ENCODE measurements at regions not wholly inside any gene's neighbourhood (a gene's known extent, or its start where the extent isn't known, plus 50 kb on each side); places are given as distances from the start of the nearest gene placed in this dataset.

DNA sequence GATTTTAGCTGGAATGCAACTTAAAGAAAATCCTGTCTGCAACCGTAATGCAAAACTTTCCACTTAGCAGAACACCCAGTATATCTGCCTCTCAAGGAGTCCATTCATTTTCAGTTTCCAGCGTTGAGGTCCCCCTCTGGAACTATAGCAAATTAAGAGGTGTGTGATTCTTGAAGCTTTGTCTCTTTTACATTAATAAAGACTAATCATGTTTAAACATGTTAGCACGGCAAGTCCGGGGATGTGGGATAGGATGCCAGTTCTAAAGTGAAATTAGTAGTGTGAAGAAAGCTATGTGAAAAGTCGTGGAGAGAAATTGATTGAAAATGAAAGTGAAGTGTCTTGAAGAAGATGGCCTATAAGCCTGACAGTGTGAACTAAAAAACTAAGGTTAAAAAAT, 429.1 kb downstream of the NR2F1-AS1 start:
- ChIA-PET POLR2A (no interaction called here), CTCF (no interaction called here)
- no peaks in the 10 kb centered on the region for H3K9me3 Mint-ChIP-seq
- no peaks in the 10 kb centered on the region for H3K36me3 Mint-ChIP-seq (ENCODE audit: low read depth)
- H3K27ac Mint-ChIP-seq: no peak overlapping the region
- DNase-seq: no peak
- H3K4me1 Mint-ChIP-seq: no peaks in the 10 kb centered on the region
- no peaks in the 10 kb centered on the region for H3K27me3 Mint-ChIP-seq
- H3K4me3 Mint-ChIP-seq: no peak overlapping the region

DNA sequence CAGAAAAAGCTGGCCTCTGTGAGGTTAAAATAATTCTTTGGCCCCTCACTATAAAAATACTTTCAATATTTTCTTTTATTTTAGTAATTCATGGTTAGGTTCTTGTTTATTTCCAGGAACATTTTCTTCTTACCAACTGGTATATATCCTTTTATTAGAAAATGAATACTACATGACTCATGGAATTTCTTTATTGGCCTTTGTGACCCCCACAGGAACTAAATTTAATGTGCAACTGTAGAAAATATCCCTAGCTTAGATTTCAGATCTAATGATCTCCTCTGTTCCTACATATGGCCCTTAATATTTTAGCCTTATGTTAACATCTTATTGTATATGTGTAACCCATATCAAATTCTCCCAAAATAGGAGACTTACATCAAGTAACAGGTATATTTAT, 429.9 kb downstream of the NR2F1-AS1 start:
- Mint-ChIP-seq H3K4me3 (no peak overlapping the region), H3K36me3 (ENCODE audit: low read depth) (no peaks in the 10 kb centered on the region), H3K27ac (no peak overlapping the region), H3K9me3 (no peaks in the 10 kb centered on the region), H3K4me1 (no peaks in the 10 kb centered on the region), H3K27me3 (no peaks in the 10 kb centered on the region)
- DNase-seq: no peak
- ChIA-PET CTCF (no interaction called here), POLR2A (no interaction called here)

DNA sequence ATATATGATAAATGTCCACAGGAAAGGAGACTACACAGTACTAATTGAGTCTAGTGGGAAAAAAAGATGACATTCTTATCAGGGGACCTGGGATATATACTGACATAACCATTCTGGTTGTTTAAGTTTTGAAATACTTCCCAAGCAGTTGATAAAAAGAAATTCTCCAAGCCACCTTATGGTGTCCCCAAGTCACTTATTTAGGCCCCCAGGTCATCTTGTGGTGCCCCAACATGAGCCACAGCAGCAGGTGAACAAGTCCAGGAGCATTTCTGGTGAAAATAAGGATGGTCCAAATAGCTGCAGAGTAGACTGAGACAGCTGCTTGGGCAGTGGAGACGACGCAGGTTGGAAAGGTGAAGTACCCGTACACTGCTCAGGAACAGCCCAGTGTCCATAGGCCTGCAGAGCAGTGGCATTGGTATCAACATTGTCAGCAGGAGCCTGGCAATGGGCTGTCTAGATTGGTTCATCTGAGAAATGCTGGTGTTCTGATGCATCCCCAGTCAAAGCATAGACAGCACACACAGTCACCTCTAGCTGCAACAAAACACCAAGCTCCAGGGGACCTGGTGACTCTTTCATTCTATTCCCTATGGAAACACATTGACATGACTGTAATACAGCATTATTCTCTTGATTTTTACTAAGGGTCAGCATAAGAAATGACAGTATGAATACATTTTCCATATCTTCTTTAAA, 430.6 kb downstream of the NR2F1-AS1 start:
- no peak for DNase-seq
- H3K36me3 Mint-ChIP-seq (ENCODE audit: low read depth): no peaks in the 10 kb centered on the region
- H3K9me3 Mint-ChIP-seq: no peaks in the 10 kb centered on the region
- no peaks in the 10 kb centered on the region for H3K4me1 Mint-ChIP-seq
- H3K4me3 Mint-ChIP-seq: no peak overlapping the region
- no peak overlapping the region for H3K27ac Mint-ChIP-seq
- POLR2A ChIA-PET: no interaction called here
- CTCF ChIA-PET: no interaction called here
- H3K27me3 Mint-ChIP-seq: no peaks in the 10 kb centered on the region

DNA sequence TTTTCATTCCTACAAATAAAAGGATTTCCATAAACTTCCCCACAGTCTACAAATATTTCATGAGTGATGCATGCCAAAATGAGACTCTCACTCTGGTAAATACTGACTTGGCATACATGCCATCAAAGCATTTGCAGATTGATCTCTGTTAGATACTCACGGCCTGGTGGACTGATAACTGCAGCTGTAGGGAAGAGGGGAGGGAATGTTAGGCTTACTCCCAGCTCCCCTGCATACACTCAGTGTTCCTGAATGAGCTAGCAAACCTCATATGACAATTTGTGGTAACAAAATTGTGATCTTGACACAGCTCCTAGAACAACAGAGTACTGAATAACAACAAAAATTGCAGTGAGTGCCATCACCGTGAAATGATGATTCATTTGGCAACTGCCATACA, 435.3 kb downstream of the NR2F1-AS1 start:
- DNase-seq: no peak
- no peaks in the 10 kb centered on the region for H3K36me3 Mint-ChIP-seq (ENCODE audit: low read depth)
- H3K4me1 Mint-ChIP-seq: no peaks in the 10 kb centered on the region
- no peaks in the 10 kb centered on the region for H3K9me3 Mint-ChIP-seq
- no peak overlapping the region for H3K27ac Mint-ChIP-seq
- no peak overlapping the region for H3K4me3 Mint-ChIP-seq
- ChIA-PET CTCF (no interaction called here), POLR2A (no interaction called here)
- no peaks in the 10 kb centered on the region for H3K27me3 Mint-ChIP-seq

DNA sequence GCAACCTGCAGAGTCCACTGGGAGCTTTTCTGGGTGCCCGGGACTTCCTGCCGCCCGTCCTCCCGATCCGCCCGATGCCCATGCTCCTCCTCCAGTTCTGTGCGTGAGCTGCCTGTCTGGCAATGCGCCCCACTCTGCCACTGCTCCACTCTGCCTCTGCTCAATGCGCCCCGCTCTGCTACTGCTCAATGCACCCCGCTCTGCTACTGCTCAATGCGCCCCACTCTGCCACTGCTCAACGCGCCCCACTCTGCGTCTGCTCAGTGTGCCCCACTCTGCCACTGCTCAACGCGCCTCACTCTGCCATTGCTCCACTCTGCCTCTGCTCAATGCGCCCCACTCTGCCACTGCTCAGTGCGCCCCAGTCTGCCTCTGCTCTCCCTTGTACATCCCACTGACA, 436.0 kb downstream of the NR2F1-AS1 start:
- no peak overlapping the region for H3K4me3 Mint-ChIP-seq
- no peaks in the 10 kb centered on the region for H3K4me1 Mint-ChIP-seq
- no peaks in the 10 kb centered on the region for H3K27me3 Mint-ChIP-seq
- ChIA-PET POLR2A (no interaction called here), CTCF (no interaction called here)
- DNase-seq: no peak
- H3K9me3 Mint-ChIP-seq: no peaks in the 10 kb centered on the region
- H3K27ac Mint-ChIP-seq: no peak overlapping the region
- H3K36me3 Mint-ChIP-seq (ENCODE audit: low read depth): no peaks in the 10 kb centered on the region

DNA sequence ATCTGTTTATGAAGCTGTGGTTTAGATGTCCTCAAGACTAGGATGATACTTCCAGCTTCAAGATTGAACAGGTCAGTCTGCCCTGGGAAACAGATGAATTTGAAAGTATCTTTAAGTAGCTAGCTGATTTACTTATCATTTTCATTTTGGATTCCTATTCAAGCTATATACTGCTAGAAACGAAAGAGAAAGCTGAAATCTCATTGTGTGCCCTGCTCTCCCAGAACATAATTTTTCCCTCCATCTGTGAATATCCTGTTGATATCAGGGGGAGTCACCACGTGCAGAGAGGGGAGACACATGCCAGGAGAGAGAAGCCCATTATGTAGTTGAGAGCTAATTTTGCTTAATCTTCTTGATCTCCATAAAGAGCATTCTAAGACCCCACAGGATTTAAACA, 439.1 kb downstream of the NR2F1-AS1 start:
- Mint-ChIP-seq H3K27ac (no peak overlapping the region), H3K4me1 (no peaks in the 10 kb centered on the region), H3K9me3 (no peaks in the 10 kb centered on the region), H3K36me3 (ENCODE audit: low read depth) (no peaks in the 10 kb centered on the region), H3K27me3 (no peaks in the 10 kb centered on the region), H3K4me3 (no peak overlapping the region)
- no peak for DNase-seq
- POLR2A ChIA-PET: no interaction called here
- CTCF ChIA-PET: no interaction called here

DNA sequence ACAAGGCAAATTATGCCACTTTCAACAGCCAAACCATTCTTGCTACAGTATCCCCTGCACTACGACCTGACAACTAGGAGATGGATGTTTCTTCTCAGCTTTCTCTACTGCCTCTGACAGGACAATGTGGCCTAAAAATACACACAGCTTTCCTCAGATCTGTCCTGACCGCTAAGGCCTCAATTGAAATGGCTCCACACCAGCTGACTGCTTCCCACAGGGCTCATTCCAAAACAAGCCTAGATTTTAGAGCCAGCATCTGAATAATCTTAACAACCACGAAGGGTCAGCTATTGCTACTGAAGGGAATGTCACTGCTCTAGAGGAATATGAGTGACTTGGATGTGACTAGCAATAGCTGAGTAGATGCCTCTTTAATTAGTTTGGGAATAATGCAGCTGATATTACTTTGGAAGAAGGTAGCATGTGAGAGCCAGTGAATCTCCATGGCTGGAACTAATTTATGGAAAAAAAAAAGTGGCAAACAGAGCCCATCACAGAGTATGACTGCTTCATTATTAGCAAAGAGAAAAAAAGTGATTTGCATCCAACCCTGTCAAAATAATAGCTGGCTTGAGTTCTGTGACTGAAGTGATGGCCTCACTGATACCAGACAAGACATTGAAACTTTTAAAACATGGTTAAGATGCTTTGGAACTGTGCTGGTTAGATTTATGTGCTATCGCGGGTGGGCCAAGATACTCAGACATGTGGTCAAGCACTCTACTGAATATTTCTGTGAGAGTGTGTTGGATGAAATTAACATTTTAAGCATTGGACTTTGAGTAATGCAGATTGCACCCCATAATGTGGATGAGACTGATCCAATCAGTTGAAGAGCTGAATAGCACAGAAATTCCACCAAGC, 450.2 kb downstream of the NR2F1-AS1 start:
- CTCF ChIA-PET: no interaction called here
- H3K27me3 Mint-ChIP-seq: no peaks in the 10 kb centered on the region
- no peaks in the 10 kb centered on the region for H3K9me3 Mint-ChIP-seq
- H3K4me3 Mint-ChIP-seq: no peak overlapping the region
- H3K36me3 Mint-ChIP-seq (ENCODE audit: low read depth): no peaks in the 10 kb centered on the region
- DNase-seq: no peak
- no peak overlapping the region for H3K27ac Mint-ChIP-seq
- POLR2A ChIA-PET: no interaction called here
- H3K4me1 Mint-ChIP-seq: no peaks in the 10 kb centered on the region

DNA sequence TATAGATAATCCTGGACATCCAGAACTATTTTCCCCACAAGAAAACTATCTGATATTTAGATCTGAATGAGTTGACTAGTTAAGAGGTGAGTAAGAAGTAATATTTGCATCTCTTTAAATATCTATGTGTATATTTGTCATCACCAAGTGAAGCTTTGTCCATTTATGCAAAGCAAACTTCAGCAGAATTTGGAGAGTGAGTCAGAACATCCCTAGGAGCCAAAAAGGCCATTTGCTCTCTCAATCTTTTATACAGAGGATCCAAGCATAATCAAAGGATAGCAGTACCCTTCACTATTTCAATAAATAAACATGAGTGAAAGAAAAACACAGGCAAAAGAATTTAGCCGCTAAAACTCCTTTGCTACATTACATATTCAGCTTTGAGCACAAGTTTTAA, 454.4 kb downstream of the NR2F1-AS1 start:
- Mint-ChIP-seq H3K36me3 (ENCODE audit: low read depth) (no peaks in the 10 kb centered on the region), H3K4me3 (no peak overlapping the region), H3K27ac (no peak overlapping the region), H3K9me3 (no peaks in the 10 kb centered on the region), H3K4me1 (no peaks in the 10 kb centered on the region), H3K27me3 (no peaks in the 10 kb centered on the region)
- DNase-seq: no peak
- CTCF ChIA-PET: no interaction called here
- POLR2A ChIA-PET: interaction anchor here (0.6 kb wide), 1 partner anchor 1852 kb away, joined by 3 read pairs; no protein-coding TSS in a partner anchor

DNA sequence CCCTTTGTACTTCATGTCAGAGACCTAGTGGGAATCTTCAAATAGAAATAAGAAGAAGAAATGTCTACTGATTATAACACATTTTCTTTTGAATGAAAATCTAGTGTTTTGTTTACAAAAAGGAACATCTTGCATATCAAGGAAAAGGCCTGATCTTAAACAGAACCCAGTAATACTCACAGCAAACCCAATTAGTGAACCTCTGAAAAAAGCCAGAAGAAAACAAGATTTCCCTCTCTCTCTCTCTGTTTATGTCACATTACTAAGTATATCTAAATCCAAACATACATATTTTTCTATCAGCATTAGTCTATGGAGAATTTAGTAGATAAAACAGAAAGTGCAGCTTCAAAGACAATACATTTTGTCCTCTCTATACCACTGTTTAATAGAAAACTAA, 457.9 kb downstream of the NR2F1-AS1 start:
- Mint-ChIP-seq H3K4me1 (no peaks in the 10 kb centered on the region), H3K4me3 (no peak overlapping the region), H3K27ac (no peak overlapping the region), H3K9me3 (no peaks in the 10 kb centered on the region), H3K36me3 (ENCODE audit: low read depth) (no peaks in the 10 kb centered on the region), H3K27me3 (no peaks in the 10 kb centered on the region)
- CTCF ChIA-PET: no interaction called here
- DNase-seq: no peak
- POLR2A ChIA-PET: no interaction called here

DNA sequence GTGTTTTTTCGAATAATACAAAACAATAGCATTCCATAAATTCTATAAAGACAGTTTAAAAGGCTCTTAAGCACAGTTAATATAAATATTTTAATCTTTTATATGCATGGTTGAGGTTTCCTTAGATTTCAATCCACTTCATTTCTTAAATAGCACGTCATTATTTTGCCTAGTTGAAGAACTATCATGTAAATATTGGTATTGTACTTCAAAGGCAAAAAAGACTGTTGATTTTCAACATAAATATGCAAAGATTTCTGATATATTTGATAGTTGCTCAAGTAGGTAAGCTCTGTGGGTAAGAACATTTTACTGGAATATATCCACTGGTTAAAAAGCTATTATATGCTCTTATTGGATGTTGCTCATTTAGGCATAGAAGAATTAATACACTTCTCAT, 458.6 kb downstream of the NR2F1-AS1 start:
- ChIA-PET CTCF (no interaction called here), POLR2A (no interaction called here)
- Mint-ChIP-seq H3K4me3 (no peak overlapping the region), H3K4me1 (no peaks in the 10 kb centered on the region), H3K36me3 (ENCODE audit: low read depth) (no peaks in the 10 kb centered on the region), H3K27ac (no peak overlapping the region), H3K9me3 (no peaks in the 10 kb centered on the region), H3K27me3 (no peaks in the 10 kb centered on the region)
- DNase-seq: no peak

DNA sequence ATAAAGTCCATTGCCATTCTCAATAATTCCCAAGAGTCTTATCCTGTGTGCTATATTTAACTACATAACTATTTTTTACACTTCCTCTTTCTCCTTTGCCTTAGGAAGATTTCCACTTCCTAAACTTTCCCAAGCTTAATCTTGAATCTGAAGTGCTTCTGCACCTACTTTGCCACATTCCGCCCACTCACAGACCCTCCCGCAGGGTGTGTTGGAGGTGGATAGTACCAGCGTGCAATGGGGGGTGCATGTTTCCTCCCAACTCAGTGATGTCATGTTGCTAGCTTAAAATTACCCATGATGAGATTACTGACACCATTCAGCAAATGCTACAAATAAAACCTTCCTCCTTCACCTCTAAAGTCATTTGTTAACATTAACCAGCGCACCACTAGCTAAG, 460.2 kb downstream of the NR2F1-AS1 start:
- DNase-seq: no peak
- ChIA-PET CTCF (no interaction called here), POLR2A (no interaction called here)
- H3K9me3 Mint-ChIP-seq: no peaks in the 10 kb centered on the region
- H3K4me3 Mint-ChIP-seq: no peak overlapping the region
- H3K36me3 Mint-ChIP-seq (ENCODE audit: low read depth): no peaks in the 10 kb centered on the region
- no peaks in the 10 kb centered on the region for H3K4me1 Mint-ChIP-seq
- H3K27ac Mint-ChIP-seq: no peak overlapping the region
- H3K27me3 Mint-ChIP-seq: no peaks in the 10 kb centered on the region

DNA sequence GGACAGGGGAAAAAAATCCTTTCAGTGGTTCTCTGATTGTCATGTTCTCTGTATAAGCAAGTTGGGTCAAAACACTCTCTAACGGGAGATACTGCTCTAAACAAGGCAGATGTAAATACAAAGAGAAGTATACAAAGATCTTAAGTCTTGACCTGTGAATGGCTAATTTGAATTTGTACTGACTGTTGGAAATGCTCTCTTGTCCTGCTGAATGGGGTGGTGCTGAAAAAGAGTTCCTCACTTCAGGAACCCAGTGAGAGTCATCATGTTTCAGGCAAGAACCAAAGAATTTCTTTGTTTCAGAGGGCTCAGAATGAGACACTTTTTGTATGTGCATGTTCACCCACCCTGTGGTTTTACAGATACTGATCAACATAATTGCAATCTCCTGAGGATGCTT, 461.0 kb downstream of the NR2F1-AS1 start:
- no peaks in the 10 kb centered on the region for H3K27me3 Mint-ChIP-seq
- ChIA-PET POLR2A (no interaction called here), CTCF (no interaction called here)
- H3K9me3 Mint-ChIP-seq: no peaks in the 10 kb centered on the region
- H3K4me1 Mint-ChIP-seq: no peaks in the 10 kb centered on the region
- no peak for DNase-seq
- H3K27ac Mint-ChIP-seq: no peak overlapping the region
- no peak overlapping the region for H3K4me3 Mint-ChIP-seq
- H3K36me3 Mint-ChIP-seq (ENCODE audit: low read depth): no peaks in the 10 kb centered on the region

DNA sequence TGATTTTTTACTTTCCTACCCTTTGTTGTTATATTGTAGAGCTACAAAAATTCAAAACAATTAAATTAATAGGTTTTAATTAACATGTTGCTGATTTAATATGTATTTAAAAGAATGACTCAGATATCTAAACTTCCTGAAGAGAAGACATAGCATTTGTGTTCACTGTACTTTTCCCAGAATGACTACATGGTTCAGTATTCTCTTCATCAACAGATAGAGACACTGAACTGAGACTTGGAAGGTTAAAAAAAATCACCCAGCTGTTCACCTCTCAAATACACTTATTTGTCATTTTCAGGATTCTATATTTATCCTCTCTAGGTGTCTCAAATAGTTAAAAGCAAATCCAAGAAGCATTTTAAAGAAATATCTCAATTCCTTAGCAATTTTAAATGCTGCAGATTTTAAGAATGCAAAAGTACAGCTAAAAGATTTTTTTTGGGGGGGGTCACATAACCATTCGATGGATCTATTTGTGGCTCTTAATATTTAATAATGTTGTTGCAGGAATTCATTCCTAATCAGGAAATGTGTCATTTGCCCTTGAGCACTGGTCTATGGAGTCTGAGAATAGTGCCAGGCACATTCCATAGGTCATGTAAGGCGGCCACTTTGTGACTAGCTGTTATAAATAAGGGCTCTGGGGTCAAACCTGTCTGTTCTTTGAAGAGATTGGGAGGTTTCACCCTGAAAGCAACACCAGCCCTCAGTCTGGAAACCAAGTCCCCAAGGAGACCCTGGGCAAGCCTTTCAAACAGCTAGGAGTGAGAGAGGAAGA, 463.1 kb downstream of the NR2F1-AS1 start:
- ChIA-PET CTCF (no interaction called here), POLR2A (no interaction called here)
- Mint-ChIP-seq H3K4me1 (no peaks in the 10 kb centered on the region), H3K9me3 (no peaks in the 10 kb centered on the region), H3K36me3 (ENCODE audit: low read depth) (no peaks in the 10 kb centered on the region), H3K4me3 (no peak overlapping the region), H3K27ac (no peak overlapping the region), H3K27me3 (no peaks in the 10 kb centered on the region)
- no peak for DNase-seq

All from activated CD4-positive, alpha-beta T cell treated with anti-CD3 and anti-CD28 coated beads, Interleukin-2, amount 10 ng/mL, durations not matched to agents 7 days and 5 days (primary cell).